Fibroblast of gingiva (primary cell): ENCODE measurements at regions not wholly inside any gene's neighbourhood (a gene's known extent, or its start where the extent isn't known, plus 50 kb on each side); places are given as distances from the start of the nearest gene placed in this dataset.

ENCODE experiments used
- DNase-seq: peaks from one replicate; pipeline ENCODE4 v3.0.0-alpha.2; 2011; ENCODE audit warnings: low read depth

- no peak for DNase-seq
Observed at GRCh38 chr11:116598556-116598955, 174.2 kb downstream of the BUD13 start.

- no peak for DNase-seq
Observed at GRCh38 chr11:116598036-116598435, 174.8 kb downstream of the BUD13 start.

GRCh38 chr11:116596346-116597260, 176.2 kb downstream of the BUD13 start:
- DNase-seq: no peak

GRCh38 chr11:116595305-116595880, 177.4 kb downstream of the BUD13 start:
- no peak for DNase-seq

- no peak for DNase-seq
Observed at GRCh38 chr11:116590844-116591570, 181.8 kb downstream of the BUD13 start.

GRCh38 chr11:116589402-116589801, 183.4 kb downstream of the BUD13 start:
- DNase-seq: no peak

- DNase-seq: no peak
Observed at GRCh38 chr11:116586392-116586791, 186.4 kb downstream of the BUD13 start.

GRCh38 chr11:116582571-116582970, 190.2 kb downstream of the BUD13 start:
- no peak for DNase-seq

GRCh38 chr11:116581349-116581748, 191.4 kb downstream of the BUD13 start:
- DNase-seq: no peak

- no peak for DNase-seq
Observed at GRCh38 chr11:116580799-116581198, 192.0 kb downstream of the BUD13 start.

GRCh38 chr11:116579857-116580727, 192.7 kb downstream of the BUD13 start:
- DNase-seq: no peak

- DNase-seq: no peak
Observed at GRCh38 chr11:116579031-116579653, 193.6 kb downstream of the BUD13 start.

GRCh38 chr11:116577956-116578355, 194.8 kb downstream of the BUD13 start:
- no peak for DNase-seq

- DNase-seq: no peak
Observed at GRCh38 chr11:116577273-116577672, 195.5 kb downstream of the BUD13 start.

GRCh38 chr11:116576526-116576925, 196.3 kb downstream of the BUD13 start:
- no peak for DNase-seq

GRCh38 chr11:116567721-116568242, 205.0 kb downstream of the BUD13 start:
- no peak for DNase-seq

- DNase-seq: no peak
Observed at GRCh38 chr11:116563712-116564047, 209.1 kb downstream of the BUD13 start.

- no peak for DNase-seq
Observed at GRCh38 chr11:116563028-116563711, 209.6 kb downstream of the BUD13 start.

- DNase-seq: no peak
Observed at GRCh38 chr11:116560589-116560988, 212.2 kb downstream of the BUD13 start.

GRCh38 chr11:116558504-116559211, 214.1 kb downstream of the BUD13 start:
- DNase-seq: no peak
